ENCODE measurements at regions not wholly inside any gene's neighbourhood (a gene's known extent, or its start where the extent isn't known, plus 50 kb on each side); places are given as distances from the start of the nearest gene placed in this dataset.

- TF ChIP-seq CTCF (IDR thresholded peaks at IDR 0.05) (no peak), POLR2A (IDR thresholded peaks at IDR 0.05) (no peak), POLR2AphosphoS5 (IDR thresholded peaks at IDR 0.05) (no peak)
These were observed 113.0 kb upstream of the IER5L start for GRCh38 chr9:129291041-129291501.
